GM23248 (cell line): ENCODE measurements at regions not wholly inside any gene's neighbourhood (a gene's known extent, or its start where the extent isn't known, plus 50 kb on each side); places are given as distances from the start of the nearest gene placed in this dataset.

Experiments used
- EZH2 ChIP-seq: fragments of 200-600 bp; sonication (generic); IDR thresholded peaks from 2 replicates; pipeline ENCODE4 v1.6.1; 2018; ENCODE audit warnings: antibody characterized with exemption, mild to moderate bottlenecking; ENCODE audit not compliant: insufficient read depth, poor library complexity, severe bottlenecking
- EZH2phosphoT487 ChIP-seq: fragments of 200-600 bp; sonication (generic); IDR thresholded peaks from 2 replicates; pipeline ENCODE4 v1.6.1; 2018; ENCODE audit warnings: antibody characterized with exemption, moderate library complexity, mild to moderate bottlenecking, low read depth; ENCODE audit not compliant: insufficient read depth

- no peak for TF ChIP-seq EZH2phosphoT487
- no peak for TF ChIP-seq EZH2
Measured at GRCh38 chr13:59588717-59589067, 575.0 kb downstream of the DIAPH3 start.
